Lung (tissue), 11 donors: ENCODE measurements at regions not wholly inside any gene's neighbourhood (a gene's known extent, or its start where the extent isn't known, plus 50 kb on each side); places are given as distances from the start of the nearest gene placed in this dataset.

Experiments used
- ATAC-seq: fragments of 200-7000 bp; cut with Tn5 transposase; one replicate; pipeline ENCODE4 v1.9.1; 2020; ENCODE audit warnings: moderate number of reproducible peaks; ENCODE audit not compliant: insufficient read depth, low FRiP score
- DNase-seq, 3 donors: peaks; one replicate each; pipeline ENCODE4 v3.0.0-alpha.2; 2013 to 2017
- H3K27ac ChIP-seq, 2 donors: one replicate each; pipeline ENCODE4 v1.5.1; 2013; ENCODE audit warnings: mild to moderate bottlenecking in 2 of 2, moderate library complexity in 2 of 2, control low read depth in 1 of 2, inconsistent platforms in 1 of 2, low read depth in 1 of 2, low read length in 1 of 2
- H3K27me3 ChIP-seq, 3 donors: one replicate each; pipeline ENCODE4 v1.5.1; 2013; ENCODE audit warnings: low read length in 2 of 3; ENCODE audit not compliant: control insufficient read depth in 3 of 3, insufficient read depth in 3 of 3
- H3K36me3 ChIP-seq, 4 donors: one replicate each; pipeline ENCODE4 v1.5.1; 2013; ENCODE audit warnings: low read length in 4 of 4, mild to moderate bottlenecking in 1 of 4, moderate library complexity in 1 of 4; ENCODE audit not compliant: control insufficient read depth in 4 of 4, insufficient read depth in 4 of 4
- H3K4me1 ChIP-seq, 5 donors: one replicate each; pipeline ENCODE4 v1.5.1; 2013; ENCODE audit warnings: low read length in 5 of 5, mild to moderate bottlenecking in 2 of 5, moderate library complexity in 1 of 5; ENCODE audit not compliant: control insufficient read depth in 5 of 5, insufficient read depth in 5 of 5
- H3K4me3 ChIP-seq: one replicate; pipeline ENCODE4 v1.5.1; 2013; ENCODE audit warnings: mild to moderate bottlenecking, control low read depth, moderate library complexity
- H3K9ac ChIP-seq, 2 donors: one replicate each; pipeline ENCODE4 v1.5.1; 2013; ENCODE audit warnings: low read length in 2 of 2, control low read depth in 1 of 2; ENCODE audit not compliant: insufficient read depth in 1 of 2
- H3K9me3 ChIP-seq, 4 donors: one replicate each; pipeline ENCODE4 v1.5.1; 2013; ENCODE audit warnings: low read length in 3 of 4, mild to moderate bottlenecking in 1 of 4, moderate library complexity in 1 of 4; ENCODE audit not compliant: control insufficient read depth in 4 of 4, insufficient read depth in 3 of 4
- CTCF ChIP-seq: IDR thresholded peaks from 2 replicates; pipeline ENCODE4 v1.5.1; 2012; ENCODE audit warnings: mild to moderate bottlenecking; ENCODE audit errors: control extremely low read depth, extremely low read depth
- WGBS, 2 donors: extraction: QIAGEN DNeasy Blood & Tissue Kit; methylation state at CpG; one replicate each; pipeline ENCODE4 v1.1.7; 2013; 5-methylcytosine and 5-hydroxymethylcytosine counted together
- donor health status: control.
- donor health status: control.
- donor health status: Bipolar disorder and iron deficiency.
- donor health status: healthy.
- donor health status: DM: yes; HTN: yes; CAD: no.

GRCh38 chr6:106882138-106882537, 92.4 kb downstream of the CD24 start:
- Histone ChIP-seq H3K36me3 (no peaks in the 10 kb centered on the region), H3K9me3 (no peaks in the 10 kb centered on the region), H3K9ac (no peak overlapping the region), H3K27me3 (no peaks in the 10 kb centered on the region), H3K4me3 (no peak overlapping the region), H3K27ac (no peak overlapping the region), H3K4me1 (peaks cover 0 to 7% (median 3%) of the 10 kb centered on the region in 5 donors)
- no peak for TF ChIP-seq CTCF
- ATAC-seq (no peak), DNase-seq (peak in 1 of 3 donors; percentile 13)

- Histone ChIP-seq H3K27me3 (no peaks in the 10 kb centered on the region), H3K4me1 (peaks cover 0 to 7% (median 3%) of the 10 kb centered on the region in 5 donors), H3K36me3 (no peaks in the 10 kb centered on the region), H3K27ac (no peak overlapping the region), H3K9me3 (no peaks in the 10 kb centered on the region), H3K9ac (no peak overlapping the region), H3K4me3 (no peak overlapping the region)
- no peak for TF ChIP-seq CTCF
- no peak for ATAC-seq
- no peak for DNase-seq
- 91 to 95% methylated on average over 3 of the region's 3 CpGs for WGBS, 2 donors
These were observed 93.6 kb downstream of the CD24 start for GRCh38 chr6:106880952-106881351.

GRCh38 chr6:106875782-106876321, 98.7 kb downstream of the CD24 start:
- Histone ChIP-seq H3K27me3 (no peaks in the 10 kb centered on the region), H3K9ac (no peak overlapping the region), H3K9me3 (peaks cover 0 to 5% (median 0%) of the 10 kb centered on the region in 4 donors), H3K36me3 (no peaks in the 10 kb centered on the region), H3K27ac (no peak overlapping the region), H3K4me1 (peaks cover 0 to 4% (median 0%) of the 10 kb centered on the region in 5 donors), H3K4me3 (no peak overlapping the region)
- DNase-seq (no peak), ATAC-seq (no peak)
- no peak for TF ChIP-seq CTCF
- WGBS, 2 donors, result 93 to 96% methylated on average over 4 of the region's 4 CpGs

- Histone ChIP-seq H3K4me1 (peaks cover 0 to 4% (median 0%) of the 10 kb centered on the region in 5 donors), H3K27ac (no peak overlapping the region), H3K9ac (no peak overlapping the region), H3K9me3 (peaks cover 0 to 5% (median 0%) of the 10 kb centered on the region in 4 donors), H3K4me3 (no peak overlapping the region), H3K27me3 (no peaks in the 10 kb centered on the region), H3K36me3 (no peaks in the 10 kb centered on the region)
- ATAC-seq, result no peak
- no peak for TF ChIP-seq CTCF
- no peak for DNase-seq
These were observed 100.0 kb downstream of the CD24 start for GRCh38 chr6:106874481-106874880.
